ENCODE measurements at regions not wholly inside any gene's neighbourhood (a gene's known extent, or its start where the extent isn't known, plus 50 kb on each side); places are given as distances from the start of the nearest gene placed in this dataset.

DNA sequence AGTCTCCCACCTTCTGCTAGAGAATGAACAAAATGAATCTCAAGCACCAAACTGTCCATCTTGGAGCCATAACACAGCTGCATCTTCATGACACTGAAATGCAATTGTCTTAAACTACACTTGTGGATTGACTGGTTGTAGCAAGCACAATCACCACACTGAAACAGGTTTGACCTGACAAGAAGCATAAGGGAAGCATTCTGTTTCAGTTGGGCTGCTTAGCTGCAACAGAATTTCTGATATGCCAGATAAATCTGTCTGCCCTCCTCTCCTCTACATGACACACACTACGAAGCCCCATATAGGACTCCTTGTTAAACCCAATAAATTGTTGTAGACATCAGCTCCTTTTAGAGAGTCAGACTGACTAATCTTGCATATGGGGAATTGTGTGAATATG lies 101.8 kb upstream of the NPY2R start:
- Histone ChIP-seq H3K27me3 (ENCODE audit: control insufficient read depth in 2 of 2, insufficient read depth in 2 of 2, low read length in 2 of 2) (no peaks in the 10 kb centered on the region), H3K4me1 (ENCODE audit: control insufficient read depth, extremely low read depth, insufficient read depth, low read length) (no peaks in the 10 kb centered on the region), H3K9me3 (replicated peaks; ENCODE audit: control insufficient read depth, insufficient read depth, low read length) (no peaks in the 10 kb centered on the region), H3K36me3 (ENCODE audit: control insufficient read depth in 2 of 2, extremely low read depth in 1 of 2, insufficient read depth in 2 of 2, low read length in 2 of 2) (no peaks in the 10 kb centered on the region), H3K79me2 (ENCODE audit: control insufficient read depth, insufficient read depth, low read length) (no peaks in the 10 kb centered on the region), H3K27ac (ENCODE audit: insufficient read depth, low read depth, low read length) (no peak overlapping the region), H4K20me1 (replicated peaks; ENCODE audit: control insufficient read depth, extremely low read depth, insufficient read depth, low read length) (no peaks in the 10 kb centered on the region), H3K9me1 (replicated peaks; ENCODE audit: control insufficient read depth, extremely low read depth, insufficient read depth, low read length) (no peaks in the 10 kb centered on the region), H3K4me2 (ENCODE audit: insufficient read depth, low read length) (no peak overlapping the region), H2AFZ (ENCODE audit: low read depth, low read length) (no peak overlapping the region), H3K9ac (replicated peaks; ENCODE audit: extremely low read depth, insufficient read depth, low read length) (no peak overlapping the region), H3K4me3 (replicated peaks in 1 of 3; ENCODE audit: insufficient read depth in 1 of 3, low read depth in 1 of 3, low read length in 3 of 3) (no peak overlapping the region)
- ChIA-PET POLR2A (no interaction called here), CTCF (interaction anchor here (1.1 to 1.5 kb wide), 2 partner anchors 12 to 27 kb away, joined by 3 to 4 read pairs; no protein-coding TSS in a partner anchor)
- DNase-seq (ENCODE audit: low read depth, low spot score) (no peak), FAIRE-seq (no peak)
- TF ChIP-seq JUN (IDR thresholded peaks at IDR 0.05; ENCODE audit: borderline replicate concordance, insufficient read depth, insufficient read length, low read depth) = no peak
- TF ChIP-seq MYC (IDR thresholded peaks at IDR 0.05; ENCODE audit: low read depth, low read length) = no peak
- TF ChIP-seq FOS (IDR thresholded peaks at IDR 0.05; ENCODE audit: borderline replicate concordance, insufficient read depth, low read length) = no peak
- TF ChIP-seq EZH2 (IDR thresholded peaks at IDR 0.05; ENCODE audit: borderline replicate concordance, low read depth, low read length, severe bottlenecking) = no peak
- TF ChIP-seq, protein P1, sequence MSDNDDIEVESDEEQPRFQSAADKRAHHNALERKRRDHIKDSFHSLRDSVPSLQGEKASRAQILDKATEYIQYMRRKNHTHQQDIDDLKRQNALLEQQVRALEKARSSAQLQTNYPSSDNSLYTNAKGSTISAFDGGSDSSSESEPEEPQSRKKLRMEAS (IDR thresholded peaks at IDR 0.05; ENCODE audit: insufficient read depth, insufficient read length) = no peak
- TF ChIP-seq, protein P2, sequence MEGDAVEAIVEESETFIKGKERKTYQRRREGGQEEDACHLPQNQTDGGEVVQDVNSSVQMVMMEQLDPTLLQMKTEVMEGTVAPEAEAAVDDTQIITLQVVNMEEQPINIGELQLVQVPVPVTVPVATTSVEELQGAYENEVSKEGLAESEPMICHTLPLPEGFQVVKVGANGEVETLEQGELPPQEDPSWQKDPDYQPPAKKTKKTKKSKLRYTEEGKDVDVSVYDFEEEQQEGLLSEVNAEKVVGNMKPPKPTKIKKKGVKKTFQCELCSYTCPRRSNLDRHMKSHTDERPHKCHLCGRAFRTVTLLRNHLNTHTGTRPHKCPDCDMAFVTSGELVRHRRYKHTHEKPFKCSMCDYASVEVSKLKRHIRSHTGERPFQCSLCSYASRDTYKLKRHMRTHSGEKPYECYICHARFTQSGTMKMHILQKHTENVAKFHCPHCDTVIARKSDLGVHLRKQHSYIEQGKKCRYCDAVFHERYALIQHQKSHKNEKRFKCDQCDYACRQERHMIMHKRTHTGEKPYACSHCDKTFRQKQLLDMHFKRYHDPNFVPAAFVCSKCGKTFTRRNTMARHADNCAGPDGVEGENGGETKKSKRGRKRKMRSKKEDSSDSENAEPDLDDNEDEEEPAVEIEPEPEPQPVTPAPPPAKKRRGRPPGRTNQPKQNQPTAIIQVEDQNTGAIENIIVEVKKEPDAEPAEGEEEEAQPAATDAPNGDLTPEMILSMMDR (IDR thresholded peaks at IDR 0.05; ENCODE audit: extremely low read depth in 1 of 2, insufficient read depth in 1 of 2, low read depth in 1 of 2, low read length in 2 of 2) = no peak
- TF ChIP-seq POLR2A (IDR thresholded peaks at IDR 0.05; ENCODE audit: low read depth, low read length) = no peak
- TF ChIP-seq GATA2 (IDR thresholded peaks at IDR 0.05; ENCODE audit: insufficient read depth, insufficient read length, low read depth, low read length) = no peak
- TF ChIP-seq POLR2AphosphoS5 (IDR thresholded peaks at IDR 0.05; ENCODE audit: insufficient read depth, low read depth, low read length) = no peak
- dilution Hi-C loops (cut with MboI; ENCODE audit: extremely low pct_ligation_motif_present, low sequenced_read_pairs) = no loop called here
- no TSS peak for BruUV-seq (replicated peaks)
- intact Hi-C loops (cut with micrococcal nuclease) = no loop called here
